DND-41 (cell line): ENCODE measurements at regions not wholly inside any gene's neighbourhood (a gene's known extent, or its start where the extent isn't known, plus 50 kb on each side); places are given as distances from the start of the nearest gene placed in this dataset.

ENCODE experiments used
- EZH2 ChIP-seq: IDR thresholded peaks from 3 replicates; pipeline ENCODE4 v1.6.1; 2012; ENCODE audit warnings: borderline replicate concordance, low read depth, mild to moderate bottlenecking, moderate library complexity, low read length, inconsistent platforms; ENCODE audit not compliant: severe bottlenecking
- TF ChIP-seq, protein P1 (sequence below): IDR thresholded peaks from 2 replicates; pipeline ENCODE4 v1.5.1; 2012; ENCODE audit warnings: borderline replicate concordance, low read length, moderate library complexity, mild to moderate bottlenecking; ENCODE audit not compliant: poor library complexity, severe bottlenecking; ENCODE audit errors: extremely low read depth

DNA sequence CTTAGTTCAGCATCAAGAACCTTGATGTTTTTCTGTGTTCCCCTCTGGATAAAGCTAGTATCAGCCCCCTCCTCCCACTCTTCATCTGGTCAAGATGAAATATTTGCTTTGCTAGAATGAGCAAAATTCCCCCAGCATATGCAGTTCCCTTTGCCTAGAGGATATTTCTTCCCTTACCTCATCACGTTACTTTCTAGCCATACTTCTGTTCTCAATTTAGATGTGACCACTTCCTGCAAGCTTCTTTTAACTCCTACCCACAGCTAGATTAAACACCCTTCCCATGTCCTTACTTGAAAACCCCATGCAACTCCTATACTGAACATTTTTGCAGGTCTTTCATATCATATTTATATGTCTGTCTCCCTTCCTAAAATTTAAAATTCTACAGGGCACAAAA is 178.9 kb upstream of the TUSC1 start:
- no peak for TF ChIP-seq EZH2
- TF ChIP-seq, protein P1, sequence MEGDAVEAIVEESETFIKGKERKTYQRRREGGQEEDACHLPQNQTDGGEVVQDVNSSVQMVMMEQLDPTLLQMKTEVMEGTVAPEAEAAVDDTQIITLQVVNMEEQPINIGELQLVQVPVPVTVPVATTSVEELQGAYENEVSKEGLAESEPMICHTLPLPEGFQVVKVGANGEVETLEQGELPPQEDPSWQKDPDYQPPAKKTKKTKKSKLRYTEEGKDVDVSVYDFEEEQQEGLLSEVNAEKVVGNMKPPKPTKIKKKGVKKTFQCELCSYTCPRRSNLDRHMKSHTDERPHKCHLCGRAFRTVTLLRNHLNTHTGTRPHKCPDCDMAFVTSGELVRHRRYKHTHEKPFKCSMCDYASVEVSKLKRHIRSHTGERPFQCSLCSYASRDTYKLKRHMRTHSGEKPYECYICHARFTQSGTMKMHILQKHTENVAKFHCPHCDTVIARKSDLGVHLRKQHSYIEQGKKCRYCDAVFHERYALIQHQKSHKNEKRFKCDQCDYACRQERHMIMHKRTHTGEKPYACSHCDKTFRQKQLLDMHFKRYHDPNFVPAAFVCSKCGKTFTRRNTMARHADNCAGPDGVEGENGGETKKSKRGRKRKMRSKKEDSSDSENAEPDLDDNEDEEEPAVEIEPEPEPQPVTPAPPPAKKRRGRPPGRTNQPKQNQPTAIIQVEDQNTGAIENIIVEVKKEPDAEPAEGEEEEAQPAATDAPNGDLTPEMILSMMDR = no peak
